ENCODE measurements at regions not wholly inside any gene's neighbourhood (a gene's known extent, or its start where the extent isn't known, plus 50 kb on each side); places are given as distances from the start of the nearest gene placed in this dataset.

- no peak for TF ChIP-seq EZH2 (IDR thresholded peaks at IDR 0.05; ENCODE audit: borderline replicate concordance)
- no peak for TF ChIP-seq CTCF (IDR thresholded peaks at IDR 0.05; ENCODE audit: poor library complexity)
- no peak for TF ChIP-seq EZH2phosphoT487 (IDR thresholded peaks at IDR 0.05; ENCODE audit: low read depth, severe bottlenecking, unreplicated experiment)
- H3K36me3 ChIP-seq (replicated peaks; ENCODE audit: insufficient read depth, low read depth), result no peaks in the 10 kb centered on the region
- no peaks in the 10 kb centered on the region for H3K79me2 ChIP-seq
- no peaks in the 10 kb centered on the region for H3K4me1 ChIP-seq (ENCODE audit: insufficient read depth)
- no peak overlapping the region for H3K4me2 ChIP-seq
- no peak overlapping the region for H3K4me3 ChIP-seq
- no peak overlapping the region for H2AFZ ChIP-seq
- H3K9me3 ChIP-seq (ENCODE audit: low read depth), result no peaks in the 10 kb centered on the region
- no peak for DNase-seq (ENCODE audit: low spot score)
- H3K27me3 ChIP-seq, result peaks cover 8% of the 10 kb centered on the region
- H3K27ac ChIP-seq, result no peak overlapping the region
- 94% methylated on average over 20 of the region's 21 CpGs for WGBS (ENCODE audit: low lambda C conversion rate, missing lambda C conversion rate)
- H4K20me1 ChIP-seq (ENCODE audit: insufficient read depth, poor library complexity, severe bottlenecking), result no peaks in the 10 kb centered on the region
- H3K9me2 ChIP-seq (replicated peaks; ENCODE audit: insufficient read depth), result no peaks in the 10 kb centered on the region
Observed at GRCh38 chr12:131352296-131352900, 358.5 kb upstream of the SFSWAP start.

GRCh38 chr12:131353376-131353775 lies 357.5 kb upstream of the SFSWAP start:
- WGBS (ENCODE audit: low lambda C conversion rate, missing lambda C conversion rate), result 75% methylated on average over 2 of the region's 2 CpGs
- H3K9me3 ChIP-seq (ENCODE audit: low read depth), result no peaks in the 10 kb centered on the region
- no peak for DNase-seq (ENCODE audit: low spot score)

GRCh38 chr12:131353826-131354225 lies 357.1 kb upstream of the SFSWAP start:
- peaks cover 5% of the 10 kb centered on the region for H3K27me3 ChIP-seq
- no peak overlapping the region for H3K4me3 ChIP-seq
- no peaks in the 10 kb centered on the region for H3K9me2 ChIP-seq (replicated peaks; ENCODE audit: insufficient read depth)
- no peaks in the 10 kb centered on the region for H3K36me3 ChIP-seq (replicated peaks; ENCODE audit: insufficient read depth, low read depth)
- no peaks in the 10 kb centered on the region for H3K9me3 ChIP-seq (ENCODE audit: low read depth)
- no peak overlapping the region for H3K4me2 ChIP-seq
- H4K20me1 ChIP-seq (ENCODE audit: insufficient read depth, poor library complexity, severe bottlenecking), result no peaks in the 10 kb centered on the region
- no peaks in the 10 kb centered on the region for H3K4me1 ChIP-seq (ENCODE audit: insufficient read depth)
- TF ChIP-seq EZH2 (IDR thresholded peaks at IDR 0.05; ENCODE audit: borderline replicate concordance) (no peak), EZH2phosphoT487 (IDR thresholded peaks at IDR 0.05; ENCODE audit: low read depth, severe bottlenecking, unreplicated experiment) (no peak), CTCF (IDR thresholded peaks at IDR 0.05; ENCODE audit: poor library complexity) (no peak)
- H2AFZ ChIP-seq, result no peak overlapping the region
- 58% methylated on average over 6 of the region's 6 CpGs for WGBS (ENCODE audit: low lambda C conversion rate, missing lambda C conversion rate)
- no peak for DNase-seq (ENCODE audit: low spot score)
- no peaks in the 10 kb centered on the region for H3K79me2 ChIP-seq
- H3K27ac ChIP-seq, result no peak overlapping the region

More at GRCh38 chr12:131353376-131353775, 357.5 kb upstream of the SFSWAP start:
- Histone ChIP-seq H3K4me1 (ENCODE audit: insufficient read depth) (no peaks in the 10 kb centered on the region), H3K79me2 (no peaks in the 10 kb centered on the region), H3K4me2 (no peak overlapping the region), H4K20me1 (ENCODE audit: insufficient read depth, poor library complexity, severe bottlenecking) (no peaks in the 10 kb centered on the region), H3K9me2 (replicated peaks; ENCODE audit: insufficient read depth) (no peaks in the 10 kb centered on the region), H3K27ac (no peak overlapping the region), H3K27me3 (peaks cover 8% of the 10 kb centered on the region), H2AFZ (no peak overlapping the region), H3K36me3 (replicated peaks; ENCODE audit: insufficient read depth, low read depth) (no peaks in the 10 kb centered on the region), H3K4me3 (no peak overlapping the region)
- no peak for TF ChIP-seq CTCF (IDR thresholded peaks at IDR 0.05; ENCODE audit: poor library complexity)
- no peak for TF ChIP-seq EZH2phosphoT487 (IDR thresholded peaks at IDR 0.05; ENCODE audit: low read depth, severe bottlenecking, unreplicated experiment)
- no peak for TF ChIP-seq EZH2 (IDR thresholded peaks at IDR 0.05; ENCODE audit: borderline replicate concordance)
